ENCODE measurements at regions not wholly inside any gene's neighbourhood (a gene's known extent, or its start where the extent isn't known, plus 50 kb on each side); places are given as distances from the start of the nearest gene placed in this dataset.

DNA sequence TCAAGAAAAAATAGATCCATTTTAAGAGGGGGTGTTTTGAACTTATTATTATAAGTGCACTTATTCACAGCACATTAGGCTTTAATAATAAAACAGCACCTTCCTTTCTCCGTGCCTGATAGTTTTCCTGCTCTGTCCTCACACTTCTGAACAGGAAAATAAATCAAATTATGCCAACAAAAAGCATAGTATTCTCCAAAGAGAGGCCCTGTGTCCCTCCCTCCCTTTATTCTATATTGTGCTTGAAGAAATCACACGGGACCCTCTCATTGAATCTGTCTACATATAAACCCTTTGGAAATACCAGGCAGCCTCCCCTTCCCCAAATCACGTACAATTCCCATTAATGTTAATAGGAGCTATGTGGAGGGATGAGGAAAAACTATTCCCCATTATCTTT lies 462.9 kb upstream of the NRSN1 start:
- no peak for TF ChIP-seq POLR2A (IDR thresholded peaks at IDR 0.05)
- TF ChIP-seq, protein P1, sequence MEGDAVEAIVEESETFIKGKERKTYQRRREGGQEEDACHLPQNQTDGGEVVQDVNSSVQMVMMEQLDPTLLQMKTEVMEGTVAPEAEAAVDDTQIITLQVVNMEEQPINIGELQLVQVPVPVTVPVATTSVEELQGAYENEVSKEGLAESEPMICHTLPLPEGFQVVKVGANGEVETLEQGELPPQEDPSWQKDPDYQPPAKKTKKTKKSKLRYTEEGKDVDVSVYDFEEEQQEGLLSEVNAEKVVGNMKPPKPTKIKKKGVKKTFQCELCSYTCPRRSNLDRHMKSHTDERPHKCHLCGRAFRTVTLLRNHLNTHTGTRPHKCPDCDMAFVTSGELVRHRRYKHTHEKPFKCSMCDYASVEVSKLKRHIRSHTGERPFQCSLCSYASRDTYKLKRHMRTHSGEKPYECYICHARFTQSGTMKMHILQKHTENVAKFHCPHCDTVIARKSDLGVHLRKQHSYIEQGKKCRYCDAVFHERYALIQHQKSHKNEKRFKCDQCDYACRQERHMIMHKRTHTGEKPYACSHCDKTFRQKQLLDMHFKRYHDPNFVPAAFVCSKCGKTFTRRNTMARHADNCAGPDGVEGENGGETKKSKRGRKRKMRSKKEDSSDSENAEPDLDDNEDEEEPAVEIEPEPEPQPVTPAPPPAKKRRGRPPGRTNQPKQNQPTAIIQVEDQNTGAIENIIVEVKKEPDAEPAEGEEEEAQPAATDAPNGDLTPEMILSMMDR (IDR thresholded peaks at IDR 0.05), result no peak
